Activated CD8-positive, alpha-beta T cell treated with anti-CD3 and anti-CD28 coated beads for 36 hours (primary cell): ENCODE measurements at regions not wholly inside any gene's neighbourhood (a gene's known extent, or its start where the extent isn't known, plus 50 kb on each side); places are given as distances from the start of the nearest gene placed in this dataset.
"Not testable (repeated sequence)": the region's sequence is repeated elsewhere in the genome, so short reads cannot be mapped to it uniquely, and the experiment has no call there.

Experiments used
- ATAC-seq: fragments of 200-7000 bp; cut with Tn5 transposase; one replicate; pipeline ENCODE4 v1.10.0; 2021; ENCODE audit warnings: mild to moderate bottlenecking, moderate library complexity
- CTCF ChIA-PET: fragments of 350-600 bp; sonication (Branson Sonifier 250); formaldehyde crosslinking; loops from one replicate; lab custom pipeline; 2021; ENCODE audit warnings: antibody characterized with exemption; lab: Charles Lee
- POLR2A ChIA-PET: fragments of 350-600 bp; sonication (Branson Sonifier 250); formaldehyde crosslinking; loops from one replicate; lab custom pipeline; 2021; ENCODE audit warnings: antibody characterized with exemption; lab: Charles Lee
- DNase-seq: peaks from one replicate; pipeline ENCODE4 v3.0.0-alpha.2; 2020
- H3K27ac Mint-ChIP-seq: one replicate; pipeline ENCODE4 v1.8.0; 2021; ENCODE audit warnings: mild to moderate bottlenecking, mixed read lengths
- H3K27me3 Mint-ChIP-seq: one replicate; pipeline ENCODE4 v1.8.0; 2021; ENCODE audit warnings: mixed read lengths
- H3K36me3 Mint-ChIP-seq: one replicate; pipeline ENCODE4 v1.8.0; 2021; ENCODE audit warnings: low read depth, mixed read lengths
- H3K4me1 Mint-ChIP-seq: one replicate; pipeline ENCODE4 v1.8.0; 2021; ENCODE audit warnings: low read depth, mixed read lengths
- H3K4me3 Mint-ChIP-seq: one replicate; pipeline ENCODE4 v1.8.0; 2021; ENCODE audit warnings: mild to moderate bottlenecking, moderate library complexity, mixed read lengths
- H3K9me3 Mint-ChIP-seq: one replicate; pipeline ENCODE4 v1.8.0; 2021; ENCODE audit warnings: mixed read lengths
- CTCF ChIP-seq: fragments of 200-600 bp; IDR thresholded peaks from one replicate; pipeline ENCODE4 v1.8.0; 2022; ENCODE audit warnings: antibody characterized with exemption, mild to moderate bottlenecking
- intact Hi-C: fragments of 100-400 bp; cut with micrococcal nuclease; formaldehyde crosslinking; loops from one replicate; pipeline ENCODE4 v1.10.0; 2022

DNA sequence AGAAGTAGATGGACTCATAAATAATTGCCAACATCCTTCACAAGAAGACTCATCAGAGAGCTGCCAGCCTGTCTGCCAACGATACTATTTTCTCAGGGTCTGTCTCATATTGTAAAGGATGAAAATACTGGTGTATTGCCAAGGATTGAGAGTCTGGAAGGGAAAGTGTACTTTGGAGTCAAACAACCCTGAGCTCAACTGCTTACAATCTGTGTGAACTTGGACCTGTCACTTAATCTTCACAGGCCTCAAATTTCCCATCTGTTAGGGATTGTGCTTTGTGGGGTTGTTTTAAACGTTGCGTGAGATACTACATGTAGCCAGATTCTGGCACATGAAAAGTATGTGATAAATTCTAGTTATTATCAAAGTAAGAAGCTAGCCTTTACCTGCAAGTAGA is 169.1 kb downstream of the LHFPL1 start:
- POLR2A ChIA-PET: no interaction called here
- Mint-ChIP-seq H3K4me3 (no peak overlapping the region), H3K9me3 (peaks cover 9% of the 10 kb centered on the region), H3K27me3 (no peaks in the 10 kb centered on the region), H3K4me1 (no peaks in the 10 kb centered on the region), H3K27ac (no peak overlapping the region), H3K36me3 (no peaks in the 10 kb centered on the region)
- intact Hi-C loops: no loop called here
- CTCF ChIA-PET: no interaction called here
- DNase-seq (no peak), ATAC-seq (no peak)
- TF ChIP-seq CTCF: no peak

GRCh38 chrX:112477653-112478052 is 202.1 kb downstream of the LHFPL1 start:
- CTCF ChIA-PET: no interaction called here
- no peak for ATAC-seq
- Mint-ChIP-seq H3K4me1 (no peaks in the 10 kb centered on the region), H3K27ac (no peak overlapping the region), H3K4me3 (no peak overlapping the region), H3K36me3 (no peaks in the 10 kb centered on the region), H3K9me3 (no peaks in the 10 kb centered on the region), H3K27me3 (no peaks in the 10 kb centered on the region)
- intact Hi-C loops: no loop called here
- POLR2A ChIA-PET: no interaction called here
- no peak for DNase-seq
- TF ChIP-seq CTCF: no peak

DNA sequence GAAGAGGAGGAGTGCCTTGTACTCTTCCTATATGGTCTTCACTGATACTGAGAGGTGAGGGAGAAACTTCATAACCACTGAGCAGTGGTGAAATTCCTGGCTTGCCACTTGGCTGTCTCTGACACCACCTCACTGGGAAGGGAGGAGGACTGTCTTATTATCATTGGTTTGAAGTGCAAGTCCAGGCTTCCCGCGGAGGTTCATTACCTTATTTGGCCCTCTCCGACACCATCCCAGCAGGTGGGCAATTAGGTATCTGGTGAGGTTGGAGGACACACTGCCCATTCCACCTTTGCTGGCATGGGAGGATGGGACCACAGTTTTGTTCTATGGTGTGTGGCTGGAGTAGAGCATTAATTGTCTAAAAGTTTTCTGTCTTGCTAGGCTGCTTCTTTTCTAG is 206.1 kb downstream of the LHFPL1 start:
- Mint-ChIP-seq H3K4me3 (no peak overlapping the region), H3K36me3 (no peaks in the 10 kb centered on the region), H3K4me1 (no peaks in the 10 kb centered on the region), H3K27me3 (no peaks in the 10 kb centered on the region), H3K9me3 (no peaks in the 10 kb centered on the region), H3K27ac (no peak overlapping the region)
- TF ChIP-seq CTCF: no peak
- intact Hi-C loops: no loop called here
- CTCF ChIA-PET: no interaction called here
- POLR2A ChIA-PET: no interaction called here
- DNase-seq (no peak), ATAC-seq (no peak)

GRCh38 chrX:112470551-112470950 is 209.2 kb downstream of the LHFPL1 start:
- no peaks in the 10 kb centered on the region for H3K9me3 Mint-ChIP-seq
- ChIA-PET CTCF (no interaction called here), POLR2A (no interaction called here)
- H3K4me3 Mint-ChIP-seq: no peak overlapping the region
- no peaks in the 10 kb centered on the region for H3K36me3 Mint-ChIP-seq
- no peak for DNase-seq
- no peaks in the 10 kb centered on the region for H3K4me1 Mint-ChIP-seq
- no peak overlapping the region for H3K27ac Mint-ChIP-seq
- intact Hi-C loops: no loop called here
- H3K27me3 Mint-ChIP-seq: no peaks in the 10 kb centered on the region
- TF ChIP-seq CTCF: no peak
- no peak for ATAC-seq

- CTCF ChIA-PET, H3K9me3 Mint-ChIP-seq, DNase-seq, H3K4me1 Mint-ChIP-seq, H3K4me3 Mint-ChIP-seq, POLR2A ChIA-PET, intact Hi-C loops, ATAC-seq, H3K27me3 Mint-ChIP-seq, H3K36me3 Mint-ChIP-seq, H3K27ac Mint-ChIP-seq: not testable (repeated sequence)
These were observed 217.7 kb downstream of the LHFPL1 start for GRCh38 chrX:112461949-112462450.

- Mint-ChIP-seq H3K36me3 (no peaks in the 10 kb centered on the region), H3K9me3 (no peaks in the 10 kb centered on the region), H3K4me3 (no peak overlapping the region), H3K4me1 (no peaks in the 10 kb centered on the region), H3K27me3 (no peaks in the 10 kb centered on the region), H3K27ac (no peak overlapping the region)
- CTCF ChIA-PET: no interaction called here
- no peak for TF ChIP-seq CTCF
- POLR2A ChIA-PET: no interaction called here
- intact Hi-C loops: no loop called here
- ATAC-seq (no peak), DNase-seq (no peak)
These were observed 221.9 kb downstream of the LHFPL1 start for GRCh38 chrX:112457788-112458187.
